ENCODE measurements at regions not wholly inside any gene's neighbourhood (a gene's known extent, or its start where the extent isn't known, plus 50 kb on each side); places are given as distances from the start of the nearest gene placed in this dataset.

DNA sequence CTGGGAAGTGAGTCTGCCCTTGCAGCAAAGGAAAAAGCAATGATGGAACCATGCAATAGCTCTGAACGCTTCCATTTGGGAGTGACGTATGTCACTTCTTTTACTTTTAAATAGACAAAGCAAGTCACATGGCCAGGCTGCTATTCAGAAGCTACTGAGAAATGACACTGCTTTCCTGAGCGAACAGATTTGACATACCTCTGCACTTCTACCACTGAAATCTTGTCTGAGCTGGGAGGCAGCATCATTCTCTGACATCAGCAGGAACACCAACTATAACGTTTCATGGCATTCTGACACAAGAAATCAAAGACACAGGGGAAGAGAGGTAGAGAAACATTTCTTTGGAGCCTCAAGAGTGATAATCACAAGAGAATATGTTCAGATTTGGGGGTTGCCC, 271.1 kb downstream of the SNX13 start:
- TF ChIP-seq, protein P1, sequence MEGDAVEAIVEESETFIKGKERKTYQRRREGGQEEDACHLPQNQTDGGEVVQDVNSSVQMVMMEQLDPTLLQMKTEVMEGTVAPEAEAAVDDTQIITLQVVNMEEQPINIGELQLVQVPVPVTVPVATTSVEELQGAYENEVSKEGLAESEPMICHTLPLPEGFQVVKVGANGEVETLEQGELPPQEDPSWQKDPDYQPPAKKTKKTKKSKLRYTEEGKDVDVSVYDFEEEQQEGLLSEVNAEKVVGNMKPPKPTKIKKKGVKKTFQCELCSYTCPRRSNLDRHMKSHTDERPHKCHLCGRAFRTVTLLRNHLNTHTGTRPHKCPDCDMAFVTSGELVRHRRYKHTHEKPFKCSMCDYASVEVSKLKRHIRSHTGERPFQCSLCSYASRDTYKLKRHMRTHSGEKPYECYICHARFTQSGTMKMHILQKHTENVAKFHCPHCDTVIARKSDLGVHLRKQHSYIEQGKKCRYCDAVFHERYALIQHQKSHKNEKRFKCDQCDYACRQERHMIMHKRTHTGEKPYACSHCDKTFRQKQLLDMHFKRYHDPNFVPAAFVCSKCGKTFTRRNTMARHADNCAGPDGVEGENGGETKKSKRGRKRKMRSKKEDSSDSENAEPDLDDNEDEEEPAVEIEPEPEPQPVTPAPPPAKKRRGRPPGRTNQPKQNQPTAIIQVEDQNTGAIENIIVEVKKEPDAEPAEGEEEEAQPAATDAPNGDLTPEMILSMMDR (IDR thresholded peaks at IDR 0.05; ENCODE audit: low read depth, low read length) = no peak
- DNase-seq (ENCODE audit: low read depth, low spot score) = no peak
- in situ Hi-C loops (cut with HindIII; ENCODE audit: low sequenced_read_pairs) = no loop called here
- H3K4me3 ChIP-seq (ENCODE audit: low read depth, low read length) = no peak overlapping the region

DNA sequence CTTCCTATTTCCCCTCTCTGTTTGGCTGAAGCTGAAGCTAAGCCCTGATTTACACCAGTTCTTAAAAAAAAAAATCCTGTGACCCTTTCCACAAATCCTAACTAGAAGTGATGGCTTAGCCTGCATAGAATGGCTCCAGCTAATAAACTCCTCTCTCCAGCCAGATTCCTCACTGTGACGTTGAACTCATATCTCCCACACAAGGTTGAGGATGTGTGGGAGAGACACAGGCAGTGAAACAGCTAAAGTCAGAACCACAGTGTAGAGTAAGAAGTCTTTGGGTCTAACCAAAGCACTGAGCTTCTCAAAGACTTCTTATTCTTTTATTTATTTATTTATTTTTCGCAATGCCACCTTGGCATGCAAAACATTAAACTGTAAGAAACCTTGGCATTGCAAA, 268.3 kb downstream of the SNX13 start:
- H3K4me3 ChIP-seq (ENCODE audit: low read depth, low read length) = no peak overlapping the region
- TF ChIP-seq, protein P1 (IDR thresholded peaks at IDR 0.05; ENCODE audit: low read depth, low read length) = no peak
- in situ Hi-C loops (cut with HindIII; ENCODE audit: low sequenced_read_pairs) = no loop called here
- DNase-seq (ENCODE audit: low read depth, low spot score) = no peak

DNA sequence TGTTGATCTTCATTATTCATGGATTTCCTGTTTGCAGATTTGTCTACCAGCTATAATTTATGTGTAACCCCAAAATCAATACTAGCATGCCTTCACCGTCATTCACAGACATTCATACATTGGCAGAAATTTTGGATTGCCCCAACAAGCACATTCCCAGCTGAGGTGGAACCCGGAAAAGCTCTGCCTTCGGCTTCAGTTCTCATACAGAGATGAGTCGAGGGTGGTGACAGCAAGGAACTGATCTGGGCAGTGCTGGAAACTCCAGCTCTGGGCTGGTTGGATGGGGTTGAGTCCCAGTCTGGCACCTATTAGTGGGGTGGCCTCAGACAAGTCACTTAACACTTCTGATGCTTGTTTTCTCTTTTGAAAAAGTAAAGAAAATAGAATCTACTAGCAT, 267.5 kb downstream of the SNX13 start:
- H3K4me3 ChIP-seq (ENCODE audit: low read depth, low read length) = no peak overlapping the region
- no peak for DNase-seq (ENCODE audit: low read depth, low spot score)
- in situ Hi-C loops (cut with HindIII; ENCODE audit: low sequenced_read_pairs) = no loop called here
- TF ChIP-seq, protein P1 (IDR thresholded peaks at IDR 0.05; ENCODE audit: low read depth, low read length) = no peak

DNA sequence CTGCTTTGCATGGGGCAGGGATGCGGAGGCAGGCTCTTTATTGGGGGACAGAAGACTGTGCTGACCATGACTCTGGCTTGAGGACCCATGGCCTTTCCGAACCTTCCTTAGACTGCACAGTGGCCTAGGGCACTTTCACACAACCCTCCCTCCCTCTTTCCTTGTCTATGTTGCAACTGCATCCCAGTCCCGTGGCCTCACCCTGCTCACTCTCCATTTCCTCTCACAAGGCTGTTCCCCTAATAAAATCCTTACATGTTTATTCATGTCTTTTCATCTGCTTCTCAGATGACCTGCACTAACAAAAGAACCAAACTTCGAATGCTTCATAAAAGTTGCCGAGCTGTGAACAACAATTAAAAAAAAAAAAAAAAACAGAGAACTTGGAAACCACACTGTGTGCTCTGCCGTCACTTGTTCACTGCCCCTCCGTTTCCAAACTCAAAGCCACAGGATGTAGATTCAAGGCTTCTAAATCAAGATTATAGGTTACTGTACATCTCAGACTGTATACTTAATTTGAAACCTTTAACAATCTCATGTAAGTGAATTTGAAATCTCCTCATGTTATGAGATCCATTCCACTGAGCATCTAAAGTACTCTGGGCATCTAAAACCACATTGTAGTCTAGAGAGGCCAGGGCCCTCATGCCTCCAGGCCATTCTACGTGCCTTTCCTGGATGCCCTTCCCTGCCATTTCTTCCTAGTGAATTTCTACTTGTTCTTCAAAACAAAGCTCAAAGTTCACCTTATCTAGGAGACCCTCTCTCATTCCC, 265.9 kb downstream of the SNX13 start:
- TF ChIP-seq, protein P1 (IDR thresholded peaks at IDR 0.05; ENCODE audit: low read depth, low read length) = no peak
- no peak overlapping the region for H3K4me3 ChIP-seq (ENCODE audit: low read depth, low read length)
- DNase-seq (ENCODE audit: low read depth, low spot score) = no peak
- in situ Hi-C loops (cut with HindIII; ENCODE audit: low sequenced_read_pairs) = no loop called here

GRCh38 chr7:17674943-17675608, 265.2 kb downstream of the SNX13 start:
- in situ Hi-C loops (cut with HindIII; ENCODE audit: low sequenced_read_pairs) = no loop called here
- no peak for DNase-seq (ENCODE audit: low read depth, low spot score)
- no peak overlapping the region for H3K4me3 ChIP-seq (ENCODE audit: low read depth, low read length)
- TF ChIP-seq, protein P1 (IDR thresholded peaks at IDR 0.05; ENCODE audit: low read depth, low read length) = no peak

- TF ChIP-seq, protein P1 (IDR thresholded peaks at IDR 0.05; ENCODE audit: low read depth, low read length) = no peak
- in situ Hi-C loops (cut with HindIII; ENCODE audit: low sequenced_read_pairs) = no loop called here
- H3K4me3 ChIP-seq (ENCODE audit: low read depth, low read length) = no peak overlapping the region
- peak; percentile 18 for DNase-seq (ENCODE audit: low read depth, low spot score)
Measured at GRCh38 chr7:17677408-17677807, 262.9 kb downstream of the SNX13 start.

All from astrocyte of the spinal cord (primary cell).